ENCODE measurements at regions not wholly inside any gene's neighbourhood (a gene's known extent, or its start where the extent isn't known, plus 50 kb on each side); places are given as distances from the start of the nearest gene placed in this dataset.

DNA sequence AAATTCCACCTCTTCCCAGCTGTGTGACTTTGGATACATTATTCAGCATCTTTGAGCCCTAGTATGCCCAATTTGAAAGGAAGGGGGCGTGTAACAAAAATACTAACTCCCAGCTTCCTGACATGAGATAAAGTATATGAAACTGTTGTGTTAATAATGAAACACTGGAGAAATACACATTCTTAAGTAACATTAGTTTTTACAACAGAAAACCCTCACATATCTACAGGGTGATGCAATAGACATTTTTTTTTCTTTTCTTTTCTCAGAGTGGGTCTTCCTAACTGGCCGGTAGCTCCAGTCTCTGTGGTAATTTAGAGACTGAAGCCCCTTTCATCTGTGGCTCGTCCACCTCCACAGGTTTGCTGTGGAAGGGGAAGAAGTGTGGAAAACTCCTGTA, 79.5 kb downstream of the CD83 start:
- Histone ChIP-seq H3K27ac (no peak overlapping the region), H3K9me3 (no peaks in the 10 kb centered on the region), H3K27me3 (no peaks in the 10 kb centered on the region), H3K4me3 (no peak overlapping the region), H3K4me1 (no peaks in the 10 kb centered on the region), H3K36me3 (no peaks in the 10 kb centered on the region)
- no peak for DNase-seq (ENCODE audit: extremely low spot score in 2 of 2)
- intact Hi-C loops (cut with DNase I), result no loop called here
- TF ChIP-seq POLR2A (IDR thresholded peaks at IDR 0.05) (no peak), POLR2AphosphoS5 (IDR thresholded peaks at IDR 0.05; ENCODE audit: insufficient read depth in 1 of 2, low read depth in 1 of 2) (no peak)
- TF ChIP-seq, protein P1, sequence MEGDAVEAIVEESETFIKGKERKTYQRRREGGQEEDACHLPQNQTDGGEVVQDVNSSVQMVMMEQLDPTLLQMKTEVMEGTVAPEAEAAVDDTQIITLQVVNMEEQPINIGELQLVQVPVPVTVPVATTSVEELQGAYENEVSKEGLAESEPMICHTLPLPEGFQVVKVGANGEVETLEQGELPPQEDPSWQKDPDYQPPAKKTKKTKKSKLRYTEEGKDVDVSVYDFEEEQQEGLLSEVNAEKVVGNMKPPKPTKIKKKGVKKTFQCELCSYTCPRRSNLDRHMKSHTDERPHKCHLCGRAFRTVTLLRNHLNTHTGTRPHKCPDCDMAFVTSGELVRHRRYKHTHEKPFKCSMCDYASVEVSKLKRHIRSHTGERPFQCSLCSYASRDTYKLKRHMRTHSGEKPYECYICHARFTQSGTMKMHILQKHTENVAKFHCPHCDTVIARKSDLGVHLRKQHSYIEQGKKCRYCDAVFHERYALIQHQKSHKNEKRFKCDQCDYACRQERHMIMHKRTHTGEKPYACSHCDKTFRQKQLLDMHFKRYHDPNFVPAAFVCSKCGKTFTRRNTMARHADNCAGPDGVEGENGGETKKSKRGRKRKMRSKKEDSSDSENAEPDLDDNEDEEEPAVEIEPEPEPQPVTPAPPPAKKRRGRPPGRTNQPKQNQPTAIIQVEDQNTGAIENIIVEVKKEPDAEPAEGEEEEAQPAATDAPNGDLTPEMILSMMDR (IDR thresholded peaks at IDR 0.05), result no peak

DNA sequence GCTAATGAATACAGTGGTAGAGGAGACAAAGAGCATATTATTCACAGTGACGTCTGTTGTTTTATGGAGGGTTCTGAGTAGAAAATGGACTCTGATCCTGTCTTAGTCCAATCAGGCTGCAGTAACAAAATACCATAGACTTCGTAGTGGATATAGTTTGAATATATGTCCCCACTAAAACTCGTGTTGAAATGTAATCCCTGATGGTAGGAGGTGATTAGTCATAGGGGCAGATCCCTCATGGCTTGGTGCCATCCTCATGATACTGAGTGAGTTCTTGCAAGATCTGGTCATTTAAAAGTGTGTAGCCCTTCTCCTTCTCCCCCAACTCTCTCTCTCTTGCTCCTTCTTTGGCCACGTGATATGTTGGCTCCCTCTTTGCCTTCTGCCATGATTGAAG, 82.5 kb downstream of the CD83 start:
- H3K27ac ChIP-seq, result no peak overlapping the region
- no peaks in the 10 kb centered on the region for H3K27me3 ChIP-seq
- intact Hi-C loops (cut with DNase I), result no loop called here
- TF ChIP-seq POLR2A (IDR thresholded peaks at IDR 0.05) (no peak), POLR2AphosphoS5 (IDR thresholded peaks at IDR 0.05; ENCODE audit: insufficient read depth in 1 of 2, low read depth in 1 of 2) (no peak)
- TF ChIP-seq, protein P1 (IDR thresholded peaks at IDR 0.05), result no peak
- no peaks in the 10 kb centered on the region for H3K36me3 ChIP-seq
- no peaks in the 10 kb centered on the region for H3K4me1 ChIP-seq
- DNase-seq (ENCODE audit: extremely low spot score in 2 of 2), result no peak
- H3K4me3 ChIP-seq, result no peak overlapping the region
- H3K9me3 ChIP-seq, result no peaks in the 10 kb centered on the region

DNA sequence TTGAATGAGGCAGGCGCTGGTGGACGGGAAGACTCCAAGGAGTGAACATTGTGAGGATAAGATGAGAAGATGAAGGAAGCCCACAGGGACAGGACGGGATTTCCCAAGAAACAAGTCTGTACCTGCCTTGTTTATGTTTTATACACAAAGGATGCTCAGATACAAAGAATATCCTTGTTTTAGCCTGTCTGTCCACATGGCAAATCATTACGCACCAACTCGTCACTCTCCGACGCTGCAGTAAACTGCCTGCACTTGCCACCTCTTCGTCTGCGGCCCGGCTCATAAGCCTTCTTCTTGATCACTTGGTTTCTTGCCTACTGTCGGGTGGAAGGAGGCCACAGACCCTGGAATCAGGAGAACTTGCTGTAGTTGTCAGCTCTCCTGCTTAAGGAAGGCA, 85.4 kb downstream of the CD83 start:
- Histone ChIP-seq H3K4me3 (no peak overlapping the region), H3K9me3 (no peaks in the 10 kb centered on the region), H3K27me3 (no peaks in the 10 kb centered on the region), H3K27ac (no peak overlapping the region), H3K4me1 (no peaks in the 10 kb centered on the region), H3K36me3 (no peaks in the 10 kb centered on the region)
- intact Hi-C loops (cut with DNase I), result no loop called here
- no peak for DNase-seq (ENCODE audit: extremely low spot score in 2 of 2)
- TF ChIP-seq, protein P1 (IDR thresholded peaks at IDR 0.05), result no peak
- TF ChIP-seq POLR2A (IDR thresholded peaks at IDR 0.05) (no peak), POLR2AphosphoS5 (IDR thresholded peaks at IDR 0.05; ENCODE audit: insufficient read depth in 1 of 2, low read depth in 1 of 2) (no peak)

DNA sequence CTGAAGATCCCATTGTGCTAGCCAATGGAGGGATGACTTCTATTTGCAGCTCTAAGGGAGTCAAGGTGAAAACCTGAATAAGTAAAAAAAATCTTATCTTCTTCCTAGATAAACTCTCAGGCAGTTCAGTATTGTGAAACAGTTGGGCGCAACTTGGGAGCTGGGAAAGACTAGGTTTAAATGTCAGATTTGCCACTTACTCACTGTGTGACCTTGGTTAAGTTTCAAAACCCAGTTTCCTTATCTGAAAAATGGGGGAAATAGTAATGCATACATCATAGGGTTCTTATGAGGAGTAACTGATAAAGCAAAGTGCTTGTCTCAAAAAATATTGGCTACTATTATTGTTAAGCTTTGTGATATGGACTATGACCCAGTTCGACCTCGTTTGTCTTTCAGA, 88.8 kb downstream of the CD83 start:
- no peaks in the 10 kb centered on the region for H3K27me3 ChIP-seq
- H3K4me1 ChIP-seq, result peaks cover 9% of the 10 kb centered on the region
- no peak overlapping the region for H3K27ac ChIP-seq
- TF ChIP-seq, protein P1 (IDR thresholded peaks at IDR 0.05), result no peak
- TF ChIP-seq POLR2A (IDR thresholded peaks at IDR 0.05) (no peak), POLR2AphosphoS5 (IDR thresholded peaks at IDR 0.05; ENCODE audit: insufficient read depth in 1 of 2, low read depth in 1 of 2) (no peak)
- no peak overlapping the region for H3K4me3 ChIP-seq
- no peaks in the 10 kb centered on the region for H3K36me3 ChIP-seq
- intact Hi-C loops (cut with DNase I), result no loop called here
- no peaks in the 10 kb centered on the region for H3K9me3 ChIP-seq
- DNase-seq (ENCODE audit: extremely low spot score in 2 of 2), result no peak

DNA sequence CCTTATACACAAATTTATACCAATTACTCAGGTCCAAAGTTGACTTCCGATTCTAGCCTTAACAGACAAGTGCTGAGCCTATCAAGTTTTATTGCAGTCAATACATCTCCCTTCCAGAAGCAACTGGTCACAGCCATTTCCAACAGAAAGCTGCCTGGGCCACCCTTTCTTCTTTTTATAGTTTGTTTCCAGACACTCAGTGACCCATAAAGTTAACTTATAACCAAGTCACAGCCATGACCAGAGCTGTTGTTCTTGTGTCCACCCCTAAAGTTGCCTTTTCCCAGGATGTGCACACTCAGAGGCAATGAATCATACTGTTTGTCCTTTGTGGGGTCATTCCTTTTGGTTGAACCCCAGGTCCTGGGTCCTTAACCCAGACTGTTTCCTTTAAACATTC, 89.9 kb downstream of the CD83 start:
- TF ChIP-seq POLR2AphosphoS5 (IDR thresholded peaks at IDR 0.05; ENCODE audit: insufficient read depth in 1 of 2, low read depth in 1 of 2) (no peak), POLR2A (IDR thresholded peaks at IDR 0.05) (no peak)
- TF ChIP-seq, protein P1 (IDR thresholded peaks at IDR 0.05), result no peak
- no peak overlapping the region for H3K27ac ChIP-seq
- no peak overlapping the region for H3K4me3 ChIP-seq
- peaks cover 20% of the 10 kb centered on the region for H3K4me1 ChIP-seq
- H3K27me3 ChIP-seq, result no peaks in the 10 kb centered on the region
- DNase-seq (ENCODE audit: extremely low spot score in 2 of 2), result no peak
- intact Hi-C loops (cut with DNase I), result no loop called here
- no peaks in the 10 kb centered on the region for H3K9me3 ChIP-seq
- H3K36me3 ChIP-seq, result no peaks in the 10 kb centered on the region
